Upper lobe of left lung (tissue), 4 donors: ENCODE measurements at regions not wholly inside any gene's neighbourhood (a gene's known extent, or its start where the extent isn't known, plus 50 kb on each side); places are given as distances from the start of the nearest gene placed in this dataset.

ENCODE experiments used
- CTCF ChIP-seq, 6 experiments: fragments of 450-650 bp in 4 of 6; fragments of 200-600 bp in 2 of 6; sonication (generic) in 2 of 6; IDR thresholded peaks; one replicate each; pipeline ENCODE4 v1.5.1; 2016 to 2019; ENCODE audit warnings: antibody characterized with exemption in 6 of 6
- EP300 ChIP-seq, 4 donors: sonication (generic); formaldehyde crosslinking; IDR thresholded peaks; one replicate each; pipeline ENCODE4 v1.5.1; 2017; ENCODE audit warnings: antibody characterized with exemption in 4 of 4, control low read depth in 2 of 4
- POLR2A ChIP-seq, 4 donors: fragments of 450-650 bp; IDR thresholded peaks; one replicate each; pipeline ENCODE4 v1.5.1; 2016 to 2017; ENCODE audit warnings: antibody characterized with exemption in 4 of 4, mild to moderate bottlenecking in 2 of 4

GRCh38 chr10:47159361-47160260 is 140.4 kb upstream of the GDF10 start:
- TF ChIP-seq CTCF (IDR thresholded peaks at IDR 0.05) (no peak), POLR2A (IDR thresholded peaks at IDR 0.05) (no peak), EP300 (IDR thresholded peaks at IDR 0.05) (no peak)
